H7 (cell line): ENCODE measurements at regions not wholly inside any gene's neighbourhood (a gene's known extent, or its start where the extent isn't known, plus 50 kb on each side); places are given as distances from the start of the nearest gene placed in this dataset.

Source experiments
- DNase-seq: peaks from one replicate; pipeline ENCODE4 v3.0.0; 2012
- H3K27me3 ChIP-seq: 2 replicates; pipeline ENCODE4 v1.6.0; 2011; ENCODE audit warnings: mild to moderate bottlenecking, low read length; ENCODE audit not compliant: control insufficient read depth, insufficient read depth
- H3K36me3 ChIP-seq: replicated peaks from 2 replicates; pipeline ENCODE4 v1.5.1; 2011; ENCODE audit warnings: low read length; ENCODE audit not compliant: control insufficient read depth, insufficient read depth
- H3K4me3 ChIP-seq: 2 replicates; pipeline ENCODE4 v1.5.1; 2011; ENCODE audit warnings: low read depth, mild to moderate bottlenecking, control low read depth, low read length, moderate library complexity; ENCODE audit not compliant: insufficient read depth

GRCh38 chr13:69423844-69424243 lies 683.8 kb upstream of the ATXN8OS start:
- no peaks in the 10 kb centered on the region for H3K36me3 ChIP-seq
- DNase-seq = no peak
- H3K27me3 ChIP-seq = no peaks in the 10 kb centered on the region
- H3K4me3 ChIP-seq = no peak overlapping the region

GRCh38 chr13:69418319-69418718 lies 689.3 kb upstream of the ATXN8OS start:
- no peak for DNase-seq
- H3K4me3 ChIP-seq = no peak overlapping the region
- no peaks in the 10 kb centered on the region for H3K36me3 ChIP-seq
- no peaks in the 10 kb centered on the region for H3K27me3 ChIP-seq

- DNase-seq = no peak
- Histone ChIP-seq H3K4me3 (no peak overlapping the region), H3K27me3 (no peaks in the 10 kb centered on the region), H3K36me3 (no peaks in the 10 kb centered on the region)
Measured at GRCh38 chr13:69410761-69411160, 696.9 kb upstream of the ATXN8OS start.

- no peak for DNase-seq
- Histone ChIP-seq H3K27me3 (no peaks in the 10 kb centered on the region), H3K36me3 (no peaks in the 10 kb centered on the region), H3K4me3 (no peak overlapping the region)
Measured at GRCh38 chr13:69391756-69392155, 715.9 kb upstream of the ATXN8OS start.

GRCh38 chr13:69389899-69390298 lies 717.7 kb upstream of the ATXN8OS start:
- no peak overlapping the region for H3K4me3 ChIP-seq
- no peaks in the 10 kb centered on the region for H3K36me3 ChIP-seq
- no peak for DNase-seq
- no peaks in the 10 kb centered on the region for H3K27me3 ChIP-seq

- no peaks in the 10 kb centered on the region for H3K36me3 ChIP-seq
- DNase-seq = no peak
- H3K4me3 ChIP-seq = no peak overlapping the region
Measured at GRCh38 chr13:69373747-69374425, 733.7 kb upstream of the ATXN8OS start.

GRCh38 chr13:69363360-69363759 lies 744.3 kb upstream of the ATXN8OS start:
- no peaks in the 10 kb centered on the region for H3K36me3 ChIP-seq

More at GRCh38 chr13:69373747-69374425, 733.7 kb upstream of the ATXN8OS start:
- H3K27me3 ChIP-seq = no peaks in the 10 kb centered on the region

GRCh38 chr13:69331245-69331644 lies 776.4 kb upstream of the ATXN8OS start:
- no peaks in the 10 kb centered on the region for H3K27me3 ChIP-seq
- DNase-seq = no peak
- H3K4me3 ChIP-seq = no peak overlapping the region
- no peaks in the 10 kb centered on the region for H3K36me3 ChIP-seq

More at GRCh38 chr13:69363360-69363759, 744.3 kb upstream of the ATXN8OS start:
- H3K27me3 ChIP-seq = no peaks in the 10 kb centered on the region
- H3K4me3 ChIP-seq = no peak overlapping the region
- DNase-seq = no peak

- Histone ChIP-seq H3K4me3 (no peak overlapping the region), H3K36me3 (no peaks in the 10 kb centered on the region), H3K27me3 (no peaks in the 10 kb centered on the region)
- DNase-seq = no peak
Measured at GRCh38 chr13:69324090-69324886, 783.3 kb upstream of the ATXN8OS start.

- Histone ChIP-seq H3K36me3 (no peaks in the 10 kb centered on the region), H3K4me3 (no peak overlapping the region), H3K27me3 (no peaks in the 10 kb centered on the region)
- no peak for DNase-seq
Measured at GRCh38 chr13:69319656-69320055, 788.0 kb upstream of the ATXN8OS start.

GRCh38 chr13:69315039-69315438 lies 792.6 kb upstream of the ATXN8OS start:
- Histone ChIP-seq H3K27me3 (no peaks in the 10 kb centered on the region), H3K36me3 (no peaks in the 10 kb centered on the region), H3K4me3 (no peak overlapping the region)
- no peak for DNase-seq

GRCh38 chr13:69306766-69307165 lies 800.9 kb upstream of the ATXN8OS start:
- DNase-seq = no peak
- H3K36me3 ChIP-seq = no peaks in the 10 kb centered on the region
- no peaks in the 10 kb centered on the region for H3K27me3 ChIP-seq
- no peak overlapping the region for H3K4me3 ChIP-seq

GRCh38 chr13:69300131-69300530 lies 807.5 kb upstream of the ATXN8OS start:
- no peak for DNase-seq
- Histone ChIP-seq H3K27me3 (no peaks in the 10 kb centered on the region), H3K4me3 (no peak overlapping the region), H3K36me3 (no peaks in the 10 kb centered on the region)

- H3K27me3 ChIP-seq = no peaks in the 10 kb centered on the region
- H3K36me3 ChIP-seq = no peaks in the 10 kb centered on the region
- no peak overlapping the region for H3K4me3 ChIP-seq
- DNase-seq = no peak
Measured at GRCh38 chr13:69296130-69296529, 811.5 kb upstream of the ATXN8OS start.

- H3K36me3 ChIP-seq = no peaks in the 10 kb centered on the region
- no peak for DNase-seq
- H3K27me3 ChIP-seq = no peaks in the 10 kb centered on the region
- no peak overlapping the region for H3K4me3 ChIP-seq
Measured at GRCh38 chr13:69292789-69293425, 814.7 kb upstream of the ATXN8OS start.
